ENCODE measurements at regions not wholly inside any gene's neighbourhood (a gene's known extent, or its start where the extent isn't known, plus 50 kb on each side); places are given as distances from the start of the nearest gene placed in this dataset.

- no peak for TF ChIP-seq CTCF (IDR thresholded peaks at IDR 0.05)
- TF ChIP-seq POLR2A (IDR thresholded peaks at IDR 0.05), result no peak
Observed at GRCh38 chr7:65800890-65801341, 72.0 kb upstream of the VKORC1L1 start.

All from lower leg skin (tissue), 3 donors.